ENCODE measurements at regions not wholly inside any gene's neighbourhood (a gene's known extent, or its start where the extent isn't known, plus 50 kb on each side); places are given as distances from the start of the nearest gene placed in this dataset.

GRCh38 chr1:63200676-63201075, 121.7 kb upstream of the FOXD3 start:
- H3K4me2 ChIP-seq (ENCODE audit: insufficient read depth, low read length): no peak overlapping the region
- H3K4me3 ChIP-seq (ENCODE audit: insufficient read depth, low read length): no peak overlapping the region
- no peak overlapping the region for H3K27ac ChIP-seq (ENCODE audit: low read depth, low read length)
- H3K79me2 ChIP-seq (ENCODE audit: insufficient read depth, low read length): no peaks in the 10 kb centered on the region
- peaks cover 3% of the 10 kb centered on the region for H3K27me3 ChIP-seq (ENCODE audit: insufficient read depth, low read length)
- H2AFZ ChIP-seq (ENCODE audit: low read length): no peak overlapping the region
- H4K20me1 ChIP-seq (ENCODE audit: insufficient read depth, low read length): no peaks in the 10 kb centered on the region
- no peaks in the 10 kb centered on the region for H3K9me3 ChIP-seq (ENCODE audit: low read depth, low read length)
- DNase-seq (ENCODE audit: insufficient read length, low spot score, missing footprints): no peak
- TF ChIP-seq CTCF (IDR thresholded peaks at IDR 0.05; ENCODE audit: extremely low read depth, low read depth, low read length): no peak
- H3K4me1 ChIP-seq (ENCODE audit: insufficient read depth, low read length): no peaks in the 10 kb centered on the region
- no peaks in the 10 kb centered on the region for H3K36me3 ChIP-seq (ENCODE audit: insufficient read depth, low read length)

GRCh38 chr1:63203641-63204040, 118.7 kb upstream of the FOXD3 start:
- Histone ChIP-seq H2AFZ (ENCODE audit: low read length) (no peak overlapping the region), H3K36me3 (ENCODE audit: insufficient read depth, low read length) (no peaks in the 10 kb centered on the region), H3K4me3 (ENCODE audit: insufficient read depth, low read length) (no peak overlapping the region), H3K9me3 (ENCODE audit: low read depth, low read length) (no peaks in the 10 kb centered on the region), H3K27me3 (ENCODE audit: insufficient read depth, low read length) (peaks cover 3% of the 10 kb centered on the region), H3K27ac (ENCODE audit: low read depth, low read length) (no peak overlapping the region), H3K4me2 (ENCODE audit: insufficient read depth, low read length) (no peak overlapping the region), H4K20me1 (ENCODE audit: insufficient read depth, low read length) (no peaks in the 10 kb centered on the region), H3K4me1 (ENCODE audit: insufficient read depth, low read length) (no peaks in the 10 kb centered on the region), H3K79me2 (ENCODE audit: insufficient read depth, low read length) (no peaks in the 10 kb centered on the region)
- no peak for TF ChIP-seq CTCF (IDR thresholded peaks at IDR 0.05; ENCODE audit: extremely low read depth, low read depth, low read length)
- DNase-seq (ENCODE audit: insufficient read length, low spot score, missing footprints): peak; percentile 65

GRCh38 chr1:63205776-63206175, 116.6 kb upstream of the FOXD3 start:
- no peaks in the 10 kb centered on the region for H3K36me3 ChIP-seq (ENCODE audit: insufficient read depth, low read length)
- H3K27ac ChIP-seq (ENCODE audit: low read depth, low read length): no peak overlapping the region
- H3K4me1 ChIP-seq (ENCODE audit: insufficient read depth, low read length): no peaks in the 10 kb centered on the region
- H3K4me3 ChIP-seq (ENCODE audit: insufficient read depth, low read length): no peak overlapping the region
- no peaks in the 10 kb centered on the region for H3K79me2 ChIP-seq (ENCODE audit: insufficient read depth, low read length)
- no peak for DNase-seq (ENCODE audit: insufficient read length, low spot score, missing footprints)
- peaks cover 3% of the 10 kb centered on the region for H3K27me3 ChIP-seq (ENCODE audit: insufficient read depth, low read length)
- no peak overlapping the region for H3K4me2 ChIP-seq (ENCODE audit: insufficient read depth, low read length)
- TF ChIP-seq CTCF (IDR thresholded peaks at IDR 0.05; ENCODE audit: extremely low read depth, low read depth, low read length): no peak
- H4K20me1 ChIP-seq (ENCODE audit: insufficient read depth, low read length): no peaks in the 10 kb centered on the region
- no peaks in the 10 kb centered on the region for H3K9me3 ChIP-seq (ENCODE audit: low read depth, low read length)
- no peak overlapping the region for H2AFZ ChIP-seq (ENCODE audit: low read length)

DNA sequence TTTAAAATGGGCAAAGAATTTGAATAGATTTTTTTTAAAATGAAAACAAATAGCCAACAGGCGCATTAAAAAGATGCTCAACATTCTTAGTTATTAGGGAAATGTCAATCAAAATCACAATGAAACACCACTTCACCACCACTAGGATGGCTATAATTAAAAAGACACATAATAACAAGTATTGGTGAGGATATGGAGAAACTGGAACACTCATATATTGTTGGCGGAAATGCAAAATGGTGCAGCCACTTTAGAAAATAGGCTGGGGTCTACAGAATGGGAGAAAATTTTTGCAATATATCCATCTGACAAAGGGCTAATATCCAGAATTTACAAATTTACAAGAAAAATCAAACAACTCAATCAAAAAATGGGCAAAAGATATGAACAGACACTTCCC, 107.8 kb upstream of the FOXD3 start:
- TF ChIP-seq CTCF (IDR thresholded peaks at IDR 0.05; ENCODE audit: extremely low read depth, low read depth, low read length): no peak
- Histone ChIP-seq H3K79me2 (ENCODE audit: insufficient read depth, low read length) (no peaks in the 10 kb centered on the region), H3K4me3 (ENCODE audit: insufficient read depth, low read length) (no peak overlapping the region), H3K27me3 (ENCODE audit: insufficient read depth, low read length) (no peaks in the 10 kb centered on the region), H4K20me1 (ENCODE audit: insufficient read depth, low read length) (no peaks in the 10 kb centered on the region), H3K36me3 (ENCODE audit: insufficient read depth, low read length) (no peaks in the 10 kb centered on the region), H3K4me1 (ENCODE audit: insufficient read depth, low read length) (no peaks in the 10 kb centered on the region), H3K4me2 (ENCODE audit: insufficient read depth, low read length) (no peak overlapping the region), H3K27ac (ENCODE audit: low read depth, low read length) (no peak overlapping the region), H2AFZ (ENCODE audit: low read length) (no peak overlapping the region), H3K9me3 (ENCODE audit: low read depth, low read length) (no peaks in the 10 kb centered on the region)
- DNase-seq (ENCODE audit: insufficient read length, low spot score, missing footprints): no peak

All from osteoblast (primary cell).